Pancreas (tissue), 10 donors: ENCODE measurements at regions not wholly inside any gene's neighbourhood (a gene's known extent, or its start where the extent isn't known, plus 50 kb on each side); places are given as distances from the start of the nearest gene placed in this dataset.

ENCODE experiments used
- ATAC-seq, 4 donors: fragments of 200-7000 bp; cut with Tn5 transposase; one replicate each; pipeline versions ENCODE4 v1.8.0 to v1.9.1; 2020; ENCODE audit warnings: mild to moderate bottlenecking in 4 of 4, moderate library complexity in 4 of 4
- DNase-seq, 6 donors: peaks; one replicate each; pipeline ENCODE4 v3.0.0-alpha.2; 2020
- FAIRE-seq: peaks from 2 replicates; lab custom pipeline; 2012; peaks lifted over from hg19 to GRCh38; lab: Jason Lieb, UNC
- H3K27ac ChIP-seq, 4 donors: fragments of 200-600 bp; sonication (generic); 1 replicate in 3 of 4; 2 replicates in 1 of 4; pipeline versions ENCODE4 v1.5.0 to v1.8.0; 2020
- H3K27me3 ChIP-seq, 4 donors: fragments of 200-600 bp; one replicate each; pipeline ENCODE4 v1.8.0; 2021
- H3K36me3 ChIP-seq, 3 donors: fragments of 200-600 bp; sonication (generic) in 1 of 3; one replicate each; pipeline versions ENCODE4 v1.5.0 to v1.8.0; 2020 to 2021
- H3K4me1 ChIP-seq, 3 donors: fragments of 200-600 bp; one replicate each; pipeline ENCODE4 v1.8.0; 2021
- H3K4me3 ChIP-seq, 4 donors: fragments of 200-600 bp; sonication (generic) in 2 of 4; one replicate each; pipeline versions ENCODE4 v1.5.0 to v1.8.0; 2020 to 2021
- H3K9me3 ChIP-seq, 4 donors: fragments of 200-600 bp; one replicate each; pipeline ENCODE4 v1.8.0; 2021
- WGBS, 2 donors: extraction: QIAGEN DNeasy Blood & Tissue Kit; methylation state at CpG; one replicate each; pipeline ENCODE4 v1.1.7; 2013; 5-methylcytosine and 5-hydroxymethylcytosine counted together
- intact Hi-C, 3 donors: fragments of 100-400 bp; cut with DNase I; formaldehyde crosslinking; loops; one replicate each; pipeline versions ENCODE4 v1.11.1 to v1.14.2; 2022
- TF ChIP-seq, protein P1 (sequence below), 4 donors: fragments of 200-600 bp; sonication (generic) in 3 of 4; IDR thresholded peaks; one replicate each; pipeline versions ENCODE4 v1.5.0 to v1.8.0; 2021; ENCODE audit warnings: antibody characterized with exemption in 4 of 4
- donor health status: healthy with polysubstance abuse.
- donor health status: DM: no; HTN: no; CAD: no; lungs with moderate emphysema.
- donor health status: DM: no; HTN: no; CAD: no.
- donor health status: control.
- donor health status: control.
- donor health status: Bipolar disorder and iron deficiency.
- donor health status: DM: yes; HTN: yes; CAD: no.
- donor health status: DM: no; HTN: no; CAD: no.
- donor health status: DM: no; HTN: no; CAD: no.
- donor health status: DM: yes; HTN: yes; CAD: no.

GRCh38 chr15:45780352-45780751 lies 145.5 kb downstream of the SQOR start:
- H3K27ac ChIP-seq = no peak overlapping the region
- DNase-seq (no peak), FAIRE-seq (no peak), ATAC-seq (no peak)
- WGBS, 2 donors = 62 to 63% methylated on average over 2 of the region's 2 CpGs
- H3K4me1 ChIP-seq = no peaks in the 10 kb centered on the region
- TF ChIP-seq, protein P1, sequence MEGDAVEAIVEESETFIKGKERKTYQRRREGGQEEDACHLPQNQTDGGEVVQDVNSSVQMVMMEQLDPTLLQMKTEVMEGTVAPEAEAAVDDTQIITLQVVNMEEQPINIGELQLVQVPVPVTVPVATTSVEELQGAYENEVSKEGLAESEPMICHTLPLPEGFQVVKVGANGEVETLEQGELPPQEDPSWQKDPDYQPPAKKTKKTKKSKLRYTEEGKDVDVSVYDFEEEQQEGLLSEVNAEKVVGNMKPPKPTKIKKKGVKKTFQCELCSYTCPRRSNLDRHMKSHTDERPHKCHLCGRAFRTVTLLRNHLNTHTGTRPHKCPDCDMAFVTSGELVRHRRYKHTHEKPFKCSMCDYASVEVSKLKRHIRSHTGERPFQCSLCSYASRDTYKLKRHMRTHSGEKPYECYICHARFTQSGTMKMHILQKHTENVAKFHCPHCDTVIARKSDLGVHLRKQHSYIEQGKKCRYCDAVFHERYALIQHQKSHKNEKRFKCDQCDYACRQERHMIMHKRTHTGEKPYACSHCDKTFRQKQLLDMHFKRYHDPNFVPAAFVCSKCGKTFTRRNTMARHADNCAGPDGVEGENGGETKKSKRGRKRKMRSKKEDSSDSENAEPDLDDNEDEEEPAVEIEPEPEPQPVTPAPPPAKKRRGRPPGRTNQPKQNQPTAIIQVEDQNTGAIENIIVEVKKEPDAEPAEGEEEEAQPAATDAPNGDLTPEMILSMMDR (IDR thresholded peaks at IDR 0.05) = no peak
- intact Hi-C loops = no loop called here
- no peaks in the 10 kb centered on the region for H3K36me3 ChIP-seq
- H3K27me3 ChIP-seq = no peaks in the 10 kb centered on the region
- no peaks in the 10 kb centered on the region for H3K9me3 ChIP-seq
- no peak overlapping the region for H3K4me3 ChIP-seq

GRCh38 chr15:45784656-45785055 lies 149.8 kb downstream of the SQOR start:
- TF ChIP-seq, protein P1 (IDR thresholded peaks at IDR 0.05) = no peak
- no peak overlapping the region for H3K4me3 ChIP-seq
- H3K4me1 ChIP-seq = no peaks in the 10 kb centered on the region
- no peak overlapping the region for H3K27ac ChIP-seq
- WGBS, 2 donors = 24 to 40% methylated on average over 2 of the region's 2 CpGs
- ATAC-seq = peak in 1 of 4 donors; percentile 27
- peak in 1 of 6 donors; percentile 17 for DNase-seq
- intact Hi-C loops = no loop called here
- H3K9me3 ChIP-seq = no peaks in the 10 kb centered on the region
- no peaks in the 10 kb centered on the region for H3K27me3 ChIP-seq
- no peaks in the 10 kb centered on the region for H3K36me3 ChIP-seq
- no peak for FAIRE-seq

DNA sequence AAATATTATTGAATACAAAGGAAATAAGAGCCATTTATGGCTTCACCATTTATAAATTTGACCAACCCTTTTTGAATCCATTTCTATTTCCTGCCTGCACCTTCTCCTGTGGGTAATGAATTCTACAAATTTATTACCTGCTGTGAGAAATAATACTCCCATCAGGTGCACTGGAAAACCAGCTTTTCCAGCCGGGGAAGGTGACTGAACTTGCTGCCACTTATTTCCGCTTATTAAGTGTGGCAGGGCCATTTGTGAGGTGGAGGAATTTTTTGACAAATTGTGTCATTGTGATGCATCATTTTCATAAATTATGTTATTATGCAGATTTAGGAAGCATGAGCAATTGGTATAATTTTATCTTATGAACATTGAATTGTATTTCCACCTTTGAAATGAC lies 151.1 kb downstream of the SQOR start:
- TF ChIP-seq, protein P1 (IDR thresholded peaks at IDR 0.05) = no peak
- Histone ChIP-seq H3K4me3 (no peak overlapping the region), H3K27ac (no peak overlapping the region), H3K36me3 (no peaks in the 10 kb centered on the region), H3K27me3 (no peaks in the 10 kb centered on the region), H3K4me1 (no peaks in the 10 kb centered on the region), H3K9me3 (no peaks in the 10 kb centered on the region)
- intact Hi-C loops = no loop called here
- ATAC-seq = no peak
- no peak for FAIRE-seq
- DNase-seq = no peak
- WGBS, 2 donors = 85 to 91% methylated on average over 2 of the region's 2 CpGs

DNA sequence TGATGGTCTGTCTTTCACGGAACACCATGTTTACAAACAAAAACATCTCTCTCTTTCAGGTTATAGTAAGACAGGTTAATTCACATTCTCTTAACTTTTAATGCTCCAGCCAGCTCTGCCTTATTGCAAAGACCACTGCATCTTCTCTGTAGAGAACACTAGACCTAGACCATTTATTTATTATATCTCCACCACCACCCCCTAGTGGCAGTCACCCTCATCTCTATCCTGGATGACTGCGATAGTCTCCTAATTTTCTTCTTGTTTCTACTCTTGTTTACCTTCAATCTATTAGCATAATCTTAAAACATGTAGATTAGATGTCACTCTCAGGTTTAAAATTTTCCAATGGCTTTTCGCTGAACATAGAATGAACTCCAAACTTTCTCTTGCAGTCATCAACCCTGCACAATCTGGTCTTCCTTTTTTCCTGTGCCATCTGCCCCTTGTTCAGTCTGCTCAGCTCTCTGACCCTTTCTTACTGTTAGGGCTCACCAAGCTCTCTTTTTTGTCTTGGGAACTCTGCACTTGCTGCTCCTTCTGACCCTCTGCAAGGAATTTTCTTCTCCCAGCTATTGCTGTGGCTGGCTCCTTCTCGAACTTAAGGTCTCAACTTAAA lies 155.6 kb downstream of the SQOR start:
- Histone ChIP-seq H3K4me3 (no peak overlapping the region), H3K9me3 (no peaks in the 10 kb centered on the region), H3K36me3 (no peaks in the 10 kb centered on the region), H3K27ac (no peak overlapping the region), H3K27me3 (no peaks in the 10 kb centered on the region), H3K4me1 (no peaks in the 10 kb centered on the region)
- ATAC-seq (peak in 3 of 4 donors; percentile 64 to 69 (median 66)), FAIRE-seq (no peak), DNase-seq (peak in 2 of 6 donors; percentile 5 to 29)
- 31 to 40% methylated on average over 4 of the region's 4 CpGs for WGBS, 2 donors
- TF ChIP-seq, protein P1 (IDR thresholded peaks at IDR 0.05) = peak in 2 of 4 donors; percentile 37 to 54
- intact Hi-C loops = no loop called here

DNA sequence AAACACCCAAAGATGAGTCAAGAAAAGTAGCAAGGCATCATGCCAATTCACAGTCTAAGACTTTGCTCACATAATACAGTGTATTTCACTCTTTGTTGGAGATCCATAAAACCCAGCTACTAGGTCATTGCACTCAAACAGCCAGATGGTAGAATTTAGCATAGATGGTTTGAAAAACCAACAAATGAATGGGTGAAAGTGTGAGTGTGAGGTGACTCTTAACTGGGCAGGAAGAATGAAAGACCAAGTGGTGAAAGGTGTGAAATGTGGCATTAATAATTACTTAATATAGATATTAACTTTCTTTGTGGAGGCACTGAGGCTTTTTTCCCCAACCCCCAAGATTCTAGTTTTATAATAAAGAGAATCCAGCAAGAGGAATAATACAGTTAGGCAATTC lies 159.5 kb downstream of the SQOR start:
- TF ChIP-seq, protein P1 (IDR thresholded peaks at IDR 0.05) = no peak
- no peaks in the 10 kb centered on the region for H3K27me3 ChIP-seq
- intact Hi-C loops = no loop called here
- FAIRE-seq (no peak), DNase-seq (no peak), ATAC-seq (no peak)
- no peaks in the 10 kb centered on the region for H3K36me3 ChIP-seq
- H3K27ac ChIP-seq = no peak overlapping the region
- H3K4me1 ChIP-seq = no peaks in the 10 kb centered on the region
- H3K4me3 ChIP-seq = no peak overlapping the region
- no peaks in the 10 kb centered on the region for H3K9me3 ChIP-seq
